ENCODE measurements at regions not wholly inside any gene's neighbourhood (a gene's known extent, or its start where the extent isn't known, plus 50 kb on each side); places are given as distances from the start of the nearest gene placed in this dataset.

GRCh38 chr14:100474196-100474595 lies 113.0 kb downstream of the BEGAIN start:
- no peak overlapping the region for H3K27ac ChIP-seq (ENCODE audit: low read depth, low read length)
- peaks cover 9 to 10% of the 10 kb centered on the region in 2 donors for H3K4me1 ChIP-seq (ENCODE audit: control insufficient read depth in 1 of 2, insufficient read depth in 2 of 2, low read length in 2 of 2)
- no peak overlapping the region for H3K9ac ChIP-seq (ENCODE audit: low read depth in 1 of 2, low read length in 2 of 2)
- no peaks in the 10 kb centered on the region for H3K9me3 ChIP-seq (ENCODE audit: control insufficient read depth in 1 of 2, low read length in 2 of 2)
- no peaks in the 10 kb centered on the region for H3K27me3 ChIP-seq (ENCODE audit: control insufficient read depth in 1 of 2, insufficient read depth in 2 of 2, low read length in 2 of 2)
- H3K36me3 ChIP-seq (ENCODE audit: control insufficient read depth in 1 of 2, insufficient read depth in 2 of 2, low read length in 2 of 2): no peaks in the 10 kb centered on the region
- H3K4me3 ChIP-seq (ENCODE audit: low read depth in 1 of 2, low read length in 2 of 2): no peak overlapping the region

- no peak overlapping the region for H3K4me3 ChIP-seq (ENCODE audit: low read depth in 1 of 2, low read length in 2 of 2)
- no peaks in the 10 kb centered on the region for H3K36me3 ChIP-seq (ENCODE audit: control insufficient read depth in 1 of 2, insufficient read depth in 2 of 2, low read length in 2 of 2)
- H3K27me3 ChIP-seq (ENCODE audit: control insufficient read depth in 1 of 2, insufficient read depth in 2 of 2, low read length in 2 of 2): no peaks in the 10 kb centered on the region
- no peak overlapping the region for H3K9ac ChIP-seq (ENCODE audit: low read depth in 1 of 2, low read length in 2 of 2)
- no peaks in the 10 kb centered on the region for H3K9me3 ChIP-seq (ENCODE audit: control insufficient read depth in 1 of 2, low read length in 2 of 2)
- H3K27ac ChIP-seq (ENCODE audit: low read depth, low read length): no peak overlapping the region
- H3K4me1 ChIP-seq (ENCODE audit: control insufficient read depth in 1 of 2, insufficient read depth in 2 of 2, low read length in 2 of 2): peaks cover 9 to 10% of the 10 kb centered on the region in 2 donors
Measured at GRCh38 chr14:100475268-100475667, 111.9 kb downstream of the BEGAIN start.

GRCh38 chr14:100476012-100476822 lies 111.0 kb downstream of the BEGAIN start:
- H3K36me3 ChIP-seq (ENCODE audit: control insufficient read depth in 1 of 2, insufficient read depth in 2 of 2, low read length in 2 of 2): no peaks in the 10 kb centered on the region
- H3K4me3 ChIP-seq (ENCODE audit: low read depth in 1 of 2, low read length in 2 of 2): no peak overlapping the region
- H3K27ac ChIP-seq (ENCODE audit: low read depth, low read length): no peak overlapping the region
- H3K9ac ChIP-seq (ENCODE audit: low read depth in 1 of 2, low read length in 2 of 2): no peak overlapping the region
- peaks cover 9 to 10% of the 10 kb centered on the region in 2 donors for H3K4me1 ChIP-seq (ENCODE audit: control insufficient read depth in 1 of 2, insufficient read depth in 2 of 2, low read length in 2 of 2)
- no peaks in the 10 kb centered on the region for H3K9me3 ChIP-seq (ENCODE audit: control insufficient read depth in 1 of 2, low read length in 2 of 2)
- no peaks in the 10 kb centered on the region for H3K27me3 ChIP-seq (ENCODE audit: control insufficient read depth in 1 of 2, insufficient read depth in 2 of 2, low read length in 2 of 2)

DNA sequence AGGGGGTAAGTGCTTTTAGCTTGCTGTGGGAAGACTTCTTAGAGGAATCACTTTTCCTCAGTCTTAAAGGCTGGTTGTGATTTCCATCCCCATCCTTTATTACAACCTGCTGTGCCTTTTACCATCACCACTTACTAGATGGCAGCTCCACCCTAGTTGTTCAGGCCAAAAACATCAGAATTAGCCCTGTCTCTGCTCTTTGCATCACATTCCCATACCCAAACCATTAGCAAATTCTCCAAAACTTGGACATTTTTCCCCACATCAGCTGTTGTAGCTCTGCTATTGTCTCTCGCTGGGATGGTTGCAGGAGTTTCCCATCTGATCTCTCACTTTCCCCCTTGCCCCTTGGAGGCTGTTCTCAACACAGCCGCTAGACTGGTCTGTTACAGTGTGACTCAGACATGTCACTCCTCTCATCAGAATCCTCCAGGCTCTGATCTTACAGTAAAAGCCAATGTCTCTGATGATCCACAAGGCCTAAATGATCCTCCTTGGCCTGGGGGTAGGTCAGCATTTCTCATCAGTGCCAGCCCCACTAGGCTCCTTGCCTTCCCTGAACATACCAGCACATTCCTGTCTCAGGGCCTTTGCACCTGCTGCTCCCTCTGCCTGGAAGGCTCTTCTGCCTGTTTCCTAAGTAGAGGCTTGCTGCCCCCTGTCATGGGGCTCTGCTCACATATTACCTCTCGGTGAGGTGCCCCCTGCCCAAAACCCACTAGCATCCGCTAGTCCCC lies 102.5 kb downstream of the BEGAIN start:
- Histone ChIP-seq H3K9me3 (ENCODE audit: control insufficient read depth in 1 of 2, low read length in 2 of 2) (no peaks in the 10 kb centered on the region), H3K27ac (ENCODE audit: low read depth, low read length) (no peak overlapping the region), H3K27me3 (ENCODE audit: control insufficient read depth in 1 of 2, insufficient read depth in 2 of 2, low read length in 2 of 2) (no peaks in the 10 kb centered on the region), H3K4me3 (ENCODE audit: low read depth in 1 of 2, low read length in 2 of 2) (no peak overlapping the region), H3K9ac (ENCODE audit: low read depth in 1 of 2, low read length in 2 of 2) (no peak overlapping the region), H3K4me1 (ENCODE audit: control insufficient read depth in 1 of 2, insufficient read depth in 2 of 2, low read length in 2 of 2) (peaks cover 0 to 4% of the 10 kb centered on the region in 2 donors), H3K36me3 (ENCODE audit: control insufficient read depth in 1 of 2, insufficient read depth in 2 of 2, low read length in 2 of 2) (peaks cover 0 to 3% of the 10 kb centered on the region in 2 donors)

DNA sequence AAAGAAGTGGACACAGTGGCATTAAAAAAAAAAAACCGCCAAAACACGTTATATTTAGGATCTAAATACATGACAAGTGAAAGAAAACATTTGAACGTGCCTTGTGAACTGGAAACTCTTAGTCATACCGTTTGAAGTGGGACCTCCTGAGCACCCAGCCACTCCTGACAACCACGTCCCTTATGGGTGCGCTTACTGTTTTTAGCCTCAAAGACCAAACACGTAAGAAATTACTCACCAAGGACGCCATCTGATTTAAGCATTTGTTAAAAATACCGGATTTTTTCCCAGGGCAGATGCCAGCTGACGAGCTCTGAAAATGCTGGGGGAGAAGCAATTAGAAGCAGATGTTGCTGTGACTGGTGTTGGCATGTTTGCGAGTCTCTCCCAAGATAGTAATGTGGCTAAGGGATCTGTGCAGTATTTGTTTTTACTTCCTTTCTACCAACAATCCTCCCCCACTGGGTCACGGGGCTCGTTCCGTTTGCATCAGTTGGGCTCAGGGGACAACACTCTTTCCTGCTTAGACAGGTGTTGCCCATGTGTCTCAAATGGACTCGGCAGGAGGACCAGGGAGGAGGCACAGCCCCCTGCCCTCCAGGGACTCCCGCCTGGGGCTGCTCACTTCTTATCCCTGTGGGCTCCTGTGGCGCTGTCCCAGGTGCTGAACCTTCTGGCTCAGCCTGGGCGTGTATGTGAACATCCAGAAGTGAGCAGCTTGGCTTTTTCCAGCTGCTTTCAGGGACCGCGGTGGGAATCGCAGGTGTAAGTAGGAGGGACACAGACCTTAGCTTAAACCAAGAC lies 101.0 kb downstream of the BEGAIN start:
- Histone ChIP-seq H3K27ac (ENCODE audit: low read depth, low read length) (no peak overlapping the region), H3K36me3 (ENCODE audit: control insufficient read depth in 1 of 2, insufficient read depth in 2 of 2, low read length in 2 of 2) (peaks cover 0 to 3% of the 10 kb centered on the region in 2 donors), H3K9me3 (ENCODE audit: control insufficient read depth in 1 of 2, low read length in 2 of 2) (no peaks in the 10 kb centered on the region), H3K4me1 (ENCODE audit: control insufficient read depth in 1 of 2, insufficient read depth in 2 of 2, low read length in 2 of 2) (peaks cover 0 to 4% of the 10 kb centered on the region in 2 donors), H3K27me3 (ENCODE audit: control insufficient read depth in 1 of 2, insufficient read depth in 2 of 2, low read length in 2 of 2) (no peaks in the 10 kb centered on the region), H3K4me3 (ENCODE audit: low read depth in 1 of 2, low read length in 2 of 2) (no peak overlapping the region), H3K9ac (ENCODE audit: low read depth in 1 of 2, low read length in 2 of 2) (no peak overlapping the region)

Measured in duodenal mucosa (tissue), 2 donors.